Suprapubic skin (tissue), 4 donors: ENCODE measurements at regions not wholly inside any gene's neighbourhood (a gene's known extent, or its start where the extent isn't known, plus 50 kb on each side); places are given as distances from the start of the nearest gene placed in this dataset.
"Not testable (repeated sequence)": the region's sequence is repeated elsewhere in the genome, so short reads cannot be mapped to it uniquely, and the experiment has no call there.

Experiments
- POLR2A ChIP-seq, 2 donors: fragments of 450-650 bp; IDR thresholded peaks; one replicate each; pipeline ENCODE4 v1.6.1; 2017; ENCODE audit warnings: antibody characterized with exemption in 2 of 2, mild to moderate bottlenecking in 2 of 2, moderate library complexity in 2 of 2
- POLR2AphosphoS5 ChIP-seq, 3 donors: sonication (generic); formaldehyde crosslinking; IDR thresholded peaks; one replicate each; pipeline ENCODE4 v1.6.1; 2017; ENCODE audit warnings: antibody characterized with exemption in 3 of 3
- TF ChIP-seq, protein P1 (sequence below), 2 donors: fragments of 200-600 bp in 1 of 2; fragments of 450-650 bp in 1 of 2; sonication (generic) in 1 of 2; IDR thresholded peaks; one replicate each; pipeline ENCODE4 v1.5.1; 2016 to 2019; ENCODE audit warnings: antibody characterized with exemption in 2 of 2, mild to moderate bottlenecking in 1 of 2, moderate library complexity in 1 of 2

GRCh38 chr7:37656-38055 lies 154.7 kb upstream of the FAM20C start:
- not testable (repeated sequence) for TF ChIP-seq POLR2AphosphoS5, POLR2A (IDR thresholded peaks at IDR 0.05)
- TF ChIP-seq, protein P1, sequence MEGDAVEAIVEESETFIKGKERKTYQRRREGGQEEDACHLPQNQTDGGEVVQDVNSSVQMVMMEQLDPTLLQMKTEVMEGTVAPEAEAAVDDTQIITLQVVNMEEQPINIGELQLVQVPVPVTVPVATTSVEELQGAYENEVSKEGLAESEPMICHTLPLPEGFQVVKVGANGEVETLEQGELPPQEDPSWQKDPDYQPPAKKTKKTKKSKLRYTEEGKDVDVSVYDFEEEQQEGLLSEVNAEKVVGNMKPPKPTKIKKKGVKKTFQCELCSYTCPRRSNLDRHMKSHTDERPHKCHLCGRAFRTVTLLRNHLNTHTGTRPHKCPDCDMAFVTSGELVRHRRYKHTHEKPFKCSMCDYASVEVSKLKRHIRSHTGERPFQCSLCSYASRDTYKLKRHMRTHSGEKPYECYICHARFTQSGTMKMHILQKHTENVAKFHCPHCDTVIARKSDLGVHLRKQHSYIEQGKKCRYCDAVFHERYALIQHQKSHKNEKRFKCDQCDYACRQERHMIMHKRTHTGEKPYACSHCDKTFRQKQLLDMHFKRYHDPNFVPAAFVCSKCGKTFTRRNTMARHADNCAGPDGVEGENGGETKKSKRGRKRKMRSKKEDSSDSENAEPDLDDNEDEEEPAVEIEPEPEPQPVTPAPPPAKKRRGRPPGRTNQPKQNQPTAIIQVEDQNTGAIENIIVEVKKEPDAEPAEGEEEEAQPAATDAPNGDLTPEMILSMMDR (IDR thresholded peaks at IDR 0.05) = not testable (repeated sequence)
